Calu3 (cell line): ENCODE measurements at regions not wholly inside any gene's neighbourhood (a gene's known extent, or its start where the extent isn't known, plus 50 kb on each side); places are given as distances from the start of the nearest gene placed in this dataset.

Experiments used
- BruUV-seq: library from RNA; stranded (reverse); fragments of 400-500 nt; replicated peaks from 2 replicates; lab custom pipeline; 2021; lab: Mats Ljungman, UMichigan
- CTCF ChIA-PET: fragments of 300-600 bp; sonication (Branson Sonifier 250); formaldehyde crosslinking; loops from one replicate; lab custom pipeline; 2022; ENCODE audit warnings: antibody characterized with exemption; lab: Charles Lee
- DNase-seq: peaks from one replicate; pipeline ENCODE4 v3.0.0; 2022
- H3K27ac Mint-ChIP-seq: one replicate; pipeline ENCODE4 v1.8.0; 2022; ENCODE audit warnings: mixed read lengths; ENCODE audit not compliant: unreplicated experiment
- H3K27me3 Mint-ChIP-seq: one replicate; pipeline ENCODE4 v1.8.0; 2022; ENCODE audit warnings: mixed read lengths; ENCODE audit not compliant: unreplicated experiment
- H3K36me3 Mint-ChIP-seq: one replicate; pipeline ENCODE4 v1.8.0; 2022; ENCODE audit warnings: mild to moderate bottlenecking, moderate library complexity, mixed read lengths; ENCODE audit not compliant: insufficient read depth, unreplicated experiment
- H3K4me1 Mint-ChIP-seq: one replicate; pipeline ENCODE4 v1.8.0; 2022; ENCODE audit warnings: mild to moderate bottlenecking, low read depth, mixed read lengths; ENCODE audit not compliant: unreplicated experiment
- H3K4me3 Mint-ChIP-seq: one replicate; pipeline ENCODE4 v1.8.0; 2022; ENCODE audit warnings: mild to moderate bottlenecking, low read depth, moderate library complexity, mixed read lengths; ENCODE audit not compliant: unreplicated experiment
- H3K9me3 Mint-ChIP-seq: one replicate; pipeline ENCODE4 v1.8.0; 2022; ENCODE audit warnings: low read depth, mixed read lengths; ENCODE audit not compliant: unreplicated experiment
- intact Hi-C: fragments of 100-400 bp; cut with micrococcal nuclease; formaldehyde crosslinking; loops from one replicate; pipeline ENCODE4 v1.10.0; 2022; ENCODE audit not compliant: unreplicated experiment
- TF ChIP-seq, protein P1 (sequence below): fragments of 200-600 bp; IDR thresholded peaks from one replicate; pipeline ENCODE4 v1.8.0; 2022; ENCODE audit warnings: antibody characterized with exemption; ENCODE audit not compliant: unreplicated experiment

DNA sequence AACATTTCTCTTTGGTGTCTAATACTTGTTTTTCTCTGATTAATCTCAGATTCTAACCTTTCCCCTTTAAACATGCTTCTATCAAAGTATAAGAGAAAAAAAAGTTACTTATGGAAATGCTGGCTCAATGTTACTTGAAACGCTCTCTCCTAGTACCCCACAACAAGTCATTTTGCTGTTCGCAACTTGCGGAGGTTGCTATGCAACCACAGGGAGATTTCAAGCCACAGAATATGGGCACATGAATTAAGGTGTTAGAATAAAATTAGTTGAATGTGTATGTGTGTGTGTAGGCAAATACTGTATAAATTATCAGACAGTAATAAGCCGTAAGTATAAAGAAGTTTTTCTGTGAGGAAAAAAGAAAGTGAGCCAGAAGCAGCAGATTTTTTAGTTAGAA lies 80.6 kb downstream of the CCDC59 start:
- Mint-ChIP-seq H3K27me3 (no peaks in the 10 kb centered on the region), H3K4me1 (no peaks in the 10 kb centered on the region), H3K4me3 (no peak overlapping the region), H3K27ac (no peak overlapping the region), H3K9me3 (peaks cover 10% of the 10 kb centered on the region), H3K36me3 (no peaks in the 10 kb centered on the region)
- TF ChIP-seq, protein P1, sequence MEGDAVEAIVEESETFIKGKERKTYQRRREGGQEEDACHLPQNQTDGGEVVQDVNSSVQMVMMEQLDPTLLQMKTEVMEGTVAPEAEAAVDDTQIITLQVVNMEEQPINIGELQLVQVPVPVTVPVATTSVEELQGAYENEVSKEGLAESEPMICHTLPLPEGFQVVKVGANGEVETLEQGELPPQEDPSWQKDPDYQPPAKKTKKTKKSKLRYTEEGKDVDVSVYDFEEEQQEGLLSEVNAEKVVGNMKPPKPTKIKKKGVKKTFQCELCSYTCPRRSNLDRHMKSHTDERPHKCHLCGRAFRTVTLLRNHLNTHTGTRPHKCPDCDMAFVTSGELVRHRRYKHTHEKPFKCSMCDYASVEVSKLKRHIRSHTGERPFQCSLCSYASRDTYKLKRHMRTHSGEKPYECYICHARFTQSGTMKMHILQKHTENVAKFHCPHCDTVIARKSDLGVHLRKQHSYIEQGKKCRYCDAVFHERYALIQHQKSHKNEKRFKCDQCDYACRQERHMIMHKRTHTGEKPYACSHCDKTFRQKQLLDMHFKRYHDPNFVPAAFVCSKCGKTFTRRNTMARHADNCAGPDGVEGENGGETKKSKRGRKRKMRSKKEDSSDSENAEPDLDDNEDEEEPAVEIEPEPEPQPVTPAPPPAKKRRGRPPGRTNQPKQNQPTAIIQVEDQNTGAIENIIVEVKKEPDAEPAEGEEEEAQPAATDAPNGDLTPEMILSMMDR: no peak
- CTCF ChIA-PET: no interaction called here
- intact Hi-C loops: no loop called here
- BruUV-seq: no TSS peak
- DNase-seq: no peak

DNA sequence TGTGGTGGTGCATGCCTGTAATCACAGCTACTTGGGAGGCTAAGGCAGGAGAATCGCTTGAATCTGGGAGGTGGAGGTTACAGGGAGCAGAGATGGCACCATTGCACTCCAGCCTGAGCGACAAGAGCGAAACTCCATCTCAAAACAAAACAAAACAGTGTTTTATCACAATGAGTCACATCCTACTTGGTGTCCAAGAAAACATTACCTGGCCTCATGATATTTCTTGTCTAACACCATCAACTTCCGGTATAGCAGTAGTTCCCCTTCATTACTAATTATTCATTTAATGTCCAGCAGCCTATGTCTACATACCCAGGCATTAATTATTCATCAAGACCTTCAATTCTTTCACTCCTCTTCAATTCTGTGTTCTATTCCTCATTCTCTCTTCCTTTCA lies 115.5 kb downstream of the CCDC59 start:
- H3K27ac Mint-ChIP-seq: no peak overlapping the region
- H3K9me3 Mint-ChIP-seq: peaks cover 3% of the 10 kb centered on the region
- DNase-seq: no peak
- no peaks in the 10 kb centered on the region for H3K4me1 Mint-ChIP-seq
- no peaks in the 10 kb centered on the region for H3K27me3 Mint-ChIP-seq
- BruUV-seq: no TSS peak
- TF ChIP-seq, protein P1: no peak
- intact Hi-C loops: no loop called here
- CTCF ChIA-PET: interaction anchor here (0.6 kb wide), 1 partner anchor 137 kb away, joined by 3 read pairs; no protein-coding TSS in a partner anchor
- no peak overlapping the region for H3K4me3 Mint-ChIP-seq
- H3K36me3 Mint-ChIP-seq: no peaks in the 10 kb centered on the region

DNA sequence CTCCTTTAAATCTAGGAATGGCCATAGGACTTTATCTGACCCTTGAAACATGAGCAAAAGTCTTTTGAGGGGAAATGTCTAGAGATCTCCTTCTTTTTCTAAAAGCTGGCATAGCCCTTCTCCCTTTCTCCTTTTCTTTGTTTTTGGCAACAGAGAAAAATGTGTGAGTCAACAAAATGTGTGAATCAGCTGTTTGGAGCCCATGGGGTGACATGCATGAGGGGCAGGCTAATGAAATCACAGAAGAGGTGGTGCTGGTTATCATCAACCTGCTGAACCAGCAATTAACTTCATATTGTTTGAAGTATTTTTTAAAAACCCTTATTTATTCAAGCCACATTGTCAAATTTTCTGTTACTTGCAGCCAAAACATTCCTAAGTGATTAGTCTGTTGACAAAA lies 132.3 kb downstream of the CCDC59 start:
- DNase-seq: no peak
- H3K4me1 Mint-ChIP-seq: no peaks in the 10 kb centered on the region
- peaks cover 2% of the 10 kb centered on the region for H3K9me3 Mint-ChIP-seq
- CTCF ChIA-PET: no interaction called here
- no peaks in the 10 kb centered on the region for H3K27me3 Mint-ChIP-seq
- BruUV-seq: no TSS peak
- H3K36me3 Mint-ChIP-seq: no peaks in the 10 kb centered on the region
- H3K4me3 Mint-ChIP-seq: no peak overlapping the region
- TF ChIP-seq, protein P1: no peak
- no peak overlapping the region for H3K27ac Mint-ChIP-seq
- intact Hi-C loops: no loop called here

DNA sequence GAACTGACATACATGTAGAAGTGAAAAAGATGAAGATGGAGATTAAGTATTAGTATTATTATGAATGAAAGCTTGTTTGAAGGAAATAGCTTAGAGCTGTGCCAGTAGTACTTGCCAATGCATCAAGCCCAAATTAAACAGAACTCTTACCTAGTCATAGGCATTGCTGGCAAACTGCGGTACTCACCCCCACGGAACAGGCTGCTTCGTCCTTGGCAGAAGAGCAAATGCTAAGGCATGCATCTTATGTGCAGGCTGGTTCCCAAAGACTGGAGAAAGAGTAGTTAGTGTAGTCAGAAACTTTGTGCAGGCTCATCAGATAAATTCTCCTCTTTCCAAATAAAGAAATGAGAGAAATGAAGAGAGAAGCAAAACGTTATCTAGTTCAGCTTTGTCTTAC lies 134.8 kb downstream of the CCDC59 start:
- TF ChIP-seq, protein P1: no peak
- H3K27me3 Mint-ChIP-seq: no peaks in the 10 kb centered on the region
- BruUV-seq: no TSS peak
- CTCF ChIA-PET: no interaction called here
- H3K27ac Mint-ChIP-seq: no peak overlapping the region
- intact Hi-C loops: no loop called here
- no peaks in the 10 kb centered on the region for H3K4me1 Mint-ChIP-seq
- H3K4me3 Mint-ChIP-seq: no peak overlapping the region
- DNase-seq: no peak
- H3K9me3 Mint-ChIP-seq: peaks cover 2% of the 10 kb centered on the region
- H3K36me3 Mint-ChIP-seq: no peaks in the 10 kb centered on the region

DNA sequence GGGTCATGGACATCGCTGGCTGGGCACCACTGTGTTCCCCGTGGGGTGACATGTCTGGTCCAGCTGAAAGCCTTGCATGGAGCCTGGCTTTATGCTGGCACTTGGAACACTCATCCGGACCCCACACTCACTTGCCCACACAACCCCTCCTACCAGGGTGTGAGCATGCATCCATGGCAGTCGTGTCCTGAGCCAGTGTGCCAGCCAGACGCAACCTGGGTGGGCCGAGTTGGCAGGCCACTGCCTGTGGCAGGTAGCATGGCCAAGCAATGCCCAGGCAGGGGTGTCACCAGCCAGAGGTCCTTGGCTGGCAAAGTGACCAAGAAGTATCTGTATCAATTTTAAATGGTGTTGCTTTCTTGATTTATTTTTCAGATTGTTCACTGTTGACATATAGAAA lies 141.7 kb downstream of the CCDC59 start:
- no peaks in the 10 kb centered on the region for H3K27me3 Mint-ChIP-seq
- BruUV-seq: no TSS peak
- H3K36me3 Mint-ChIP-seq: no peaks in the 10 kb centered on the region
- DNase-seq: no peak
- TF ChIP-seq, protein P1: no peak
- peaks cover 2% of the 10 kb centered on the region for H3K9me3 Mint-ChIP-seq
- intact Hi-C loops: no loop called here
- CTCF ChIA-PET: no interaction called here
- H3K4me3 Mint-ChIP-seq: no peak overlapping the region
- H3K27ac Mint-ChIP-seq: no peak overlapping the region
- H3K4me1 Mint-ChIP-seq: no peaks in the 10 kb centered on the region
